Astrocyte (in vitro differentiated cells and primary cell): ENCODE measurements at regions not wholly inside any gene's neighbourhood (a gene's known extent, or its start where the extent isn't known, plus 50 kb on each side); places are given as distances from the start of the nearest gene placed in this dataset.

ENCODE experiments used
- DNase-seq: peaks from one replicate; pipeline ENCODE4 v3.0.0-alpha.2; 2010; ENCODE audit warnings: low read depth
- FAIRE-seq: peaks from 2 replicates; lab custom pipeline; 2011; peaks lifted over from hg19 to GRCh38; lab: Jason Lieb, UNC
- H2AFZ ChIP-seq: 2 replicates; pipeline ENCODE4 v1.6.0; 2012; ENCODE audit warnings: low read depth, low read length, inconsistent platforms
- H3K27ac ChIP-seq: 2 replicates; pipeline ENCODE4 v1.5.1; 2011; ENCODE audit warnings: low read depth, low read length, inconsistent platforms
- H3K27me3 ChIP-seq: 2 replicates; pipeline ENCODE4 v1.6.0; 2011; ENCODE audit warnings: low read length, inconsistent platforms; ENCODE audit not compliant: insufficient read depth
- H3K36me3 ChIP-seq: 2 replicates; pipeline ENCODE4 v1.5.1; 2011; ENCODE audit warnings: low read length, inconsistent platforms; ENCODE audit not compliant: insufficient read depth
- H3K4me1 ChIP-seq: 2 replicates; pipeline ENCODE4 v1.5.1; 2011; ENCODE audit warnings: low read length, inconsistent platforms; ENCODE audit not compliant: insufficient read depth
- H3K4me2 ChIP-seq: 2 replicates; pipeline ENCODE4 v1.6.0; 2012; ENCODE audit warnings: low read length, inconsistent platforms
- H3K4me3 ChIP-seq: 2 replicates; pipeline ENCODE4 v1.5.1; 2011; ENCODE audit warnings: low read depth, mild to moderate bottlenecking, low read length, inconsistent platforms; ENCODE audit not compliant: insufficient read depth
- H3K79me2 ChIP-seq: 2 replicates; pipeline ENCODE4 v1.6.0; 2012; ENCODE audit warnings: mild to moderate bottlenecking, low read length, inconsistent platforms; ENCODE audit not compliant: insufficient read depth
- H3K9ac ChIP-seq: 2 replicates; pipeline ENCODE4 v1.6.0; 2012; ENCODE audit warnings: mild to moderate bottlenecking, low read length, inconsistent platforms
- H3K9me3 ChIP-seq: 2 replicates; pipeline ENCODE4 v1.5.1; 2012; ENCODE audit warnings: low read depth, mild to moderate bottlenecking, low read length, inconsistent platforms; ENCODE audit not compliant: insufficient read depth
- H4K20me1 ChIP-seq: 2 replicates; pipeline ENCODE4 v1.6.0; 2012; ENCODE audit warnings: low read length, inconsistent platforms; ENCODE audit not compliant: insufficient read depth
- H3K27ac Mint-ChIP-seq: one replicate; pipeline ENCODE4 v1.8.0; 2021; ENCODE audit warnings: mild to moderate bottlenecking, mixed read lengths; ENCODE audit not compliant: unreplicated experiment
- H3K27me3 Mint-ChIP-seq: one replicate; pipeline ENCODE4 v1.8.0; 2021; ENCODE audit warnings: low read depth, mixed read lengths; ENCODE audit not compliant: unreplicated experiment
- H3K36me3 Mint-ChIP-seq: one replicate; pipeline ENCODE4 v1.8.0; 2021; ENCODE audit warnings: low read depth, mixed read lengths; ENCODE audit not compliant: unreplicated experiment
- H3K4me1 Mint-ChIP-seq: one replicate; pipeline ENCODE4 v1.8.0; 2021; ENCODE audit warnings: low read depth, mixed read lengths; ENCODE audit not compliant: unreplicated experiment
- H3K4me3 Mint-ChIP-seq: one replicate; pipeline ENCODE4 v1.8.0; 2021; ENCODE audit warnings: mild to moderate bottlenecking, moderate library complexity, mixed read lengths; ENCODE audit not compliant: unreplicated experiment
- H3K9me3 Mint-ChIP-seq: one replicate; pipeline ENCODE4 v1.8.0; 2021; ENCODE audit warnings: mild to moderate bottlenecking, mixed read lengths; ENCODE audit not compliant: unreplicated experiment
- EZH2 ChIP-seq: IDR thresholded peaks from 2 replicates; pipeline ENCODE4 v1.6.1; 2012; ENCODE audit warnings: mild to moderate bottlenecking, low read length, inconsistent platforms; ENCODE audit not compliant: insufficient read depth
- TF ChIP-seq, protein P1 (sequence below): IDR thresholded peaks from 2 replicates; pipeline ENCODE4 v1.5.1; 2011; ENCODE audit warnings: low read depth, mild to moderate bottlenecking, inconsistent platforms, low read length, moderate library complexity; ENCODE audit not compliant: insufficient read depth

GRCh38 chr11:116173941-116174911, 598.6 kb downstream of the BUD13 start:
- Mint-ChIP-seq H3K36me3 (no peaks in the 10 kb centered on the region), H3K27me3 (peaks cover 37% of the 10 kb centered on the region), H3K4me3 (no peak overlapping the region), H3K4me1 (peaks cover 7% of the 10 kb centered on the region), H3K27ac (no peak overlapping the region), H3K9me3 (no peaks in the 10 kb centered on the region)
- TF ChIP-seq, protein P1, sequence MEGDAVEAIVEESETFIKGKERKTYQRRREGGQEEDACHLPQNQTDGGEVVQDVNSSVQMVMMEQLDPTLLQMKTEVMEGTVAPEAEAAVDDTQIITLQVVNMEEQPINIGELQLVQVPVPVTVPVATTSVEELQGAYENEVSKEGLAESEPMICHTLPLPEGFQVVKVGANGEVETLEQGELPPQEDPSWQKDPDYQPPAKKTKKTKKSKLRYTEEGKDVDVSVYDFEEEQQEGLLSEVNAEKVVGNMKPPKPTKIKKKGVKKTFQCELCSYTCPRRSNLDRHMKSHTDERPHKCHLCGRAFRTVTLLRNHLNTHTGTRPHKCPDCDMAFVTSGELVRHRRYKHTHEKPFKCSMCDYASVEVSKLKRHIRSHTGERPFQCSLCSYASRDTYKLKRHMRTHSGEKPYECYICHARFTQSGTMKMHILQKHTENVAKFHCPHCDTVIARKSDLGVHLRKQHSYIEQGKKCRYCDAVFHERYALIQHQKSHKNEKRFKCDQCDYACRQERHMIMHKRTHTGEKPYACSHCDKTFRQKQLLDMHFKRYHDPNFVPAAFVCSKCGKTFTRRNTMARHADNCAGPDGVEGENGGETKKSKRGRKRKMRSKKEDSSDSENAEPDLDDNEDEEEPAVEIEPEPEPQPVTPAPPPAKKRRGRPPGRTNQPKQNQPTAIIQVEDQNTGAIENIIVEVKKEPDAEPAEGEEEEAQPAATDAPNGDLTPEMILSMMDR, result no peak
- TF ChIP-seq EZH2, result no peak
- Histone ChIP-seq H3K4me1 (no peaks in the 10 kb centered on the region), H3K27ac (no peak overlapping the region), H2AFZ (no peak overlapping the region), H3K36me3 (no peaks in the 10 kb centered on the region), H3K9ac (no peak overlapping the region), H3K9me3 (no peaks in the 10 kb centered on the region), H3K27me3 (no peaks in the 10 kb centered on the region), H3K79me2 (no peaks in the 10 kb centered on the region), H3K4me3 (no peak overlapping the region), H4K20me1 (no peaks in the 10 kb centered on the region), H3K4me2 (no peak overlapping the region)
- no peak for DNase-seq
- FAIRE-seq, result no peak

GRCh38 chr11:116173506-116173905, 599.3 kb downstream of the BUD13 start:
- Histone ChIP-seq H3K27me3 (no peaks in the 10 kb centered on the region), H3K4me1 (no peaks in the 10 kb centered on the region), H4K20me1 (no peaks in the 10 kb centered on the region), H3K9me3 (no peaks in the 10 kb centered on the region), H3K36me3 (no peaks in the 10 kb centered on the region), H3K9ac (no peak overlapping the region), H2AFZ (no peak overlapping the region), H3K79me2 (no peaks in the 10 kb centered on the region), H3K27ac (no peak overlapping the region), H3K4me3 (no peak overlapping the region), H3K4me2 (no peak overlapping the region)
- Mint-ChIP-seq H3K4me3 (no peak overlapping the region), H3K27me3 (peaks cover 40% of the 10 kb centered on the region), H3K9me3 (no peaks in the 10 kb centered on the region), H3K27ac (no peak overlapping the region), H3K4me1 (peaks cover 7% of the 10 kb centered on the region), H3K36me3 (no peaks in the 10 kb centered on the region)
- TF ChIP-seq, protein P1, result no peak
- no peak for TF ChIP-seq EZH2
- no peak for FAIRE-seq
- no peak for DNase-seq

- Histone ChIP-seq H3K4me2 (no peak overlapping the region), H3K9ac (no peak overlapping the region), H3K27me3 (no peaks in the 10 kb centered on the region), H3K79me2 (no peaks in the 10 kb centered on the region), H4K20me1 (no peaks in the 10 kb centered on the region), H3K27ac (no peak overlapping the region), H3K9me3 (no peaks in the 10 kb centered on the region), H3K4me3 (no peak overlapping the region), H3K36me3 (no peaks in the 10 kb centered on the region), H2AFZ (no peak overlapping the region), H3K4me1 (no peaks in the 10 kb centered on the region)
- Mint-ChIP-seq H3K36me3 (no peaks in the 10 kb centered on the region), H3K9me3 (no peaks in the 10 kb centered on the region), H3K4me3 (no peak overlapping the region), H3K27ac (no peak overlapping the region), H3K27me3 (peaks cover 44% of the 10 kb centered on the region), H3K4me1 (peaks cover 7% of the 10 kb centered on the region)
- TF ChIP-seq, protein P1, result no peak
- FAIRE-seq (no peak), DNase-seq (no peak)
Measured at GRCh38 chr11:116172851-116173250, 599.9 kb downstream of the BUD13 start.
